ENCODE measurements at regions not wholly inside any gene's neighbourhood (a gene's known extent, or its start where the extent isn't known, plus 50 kb on each side); places are given as distances from the start of the nearest gene placed in this dataset.

GRCh38 chr6:26267083-26267589 is 97.9 kb upstream of the BTN3A2 start:
- 91 to 96% (median 93%) methylated on average over 3 of the region's 3 CpGs for WGBS, 3 donors
- intact Hi-C loops (cut with DNase I) = no loop called here
- TF ChIP-seq CTCF (IDR thresholded peaks at IDR 0.05) = no peak
- DNase-seq (no peak), ATAC-seq (no peak)
- Histone ChIP-seq H3K27ac (no peak overlapping the region), H3K27me3 (ENCODE audit: insufficient read depth in 3 of 3, low read length in 2 of 3) (peaks cover 0 to 30% (median 16%) of the 10 kb centered on the region in 3 donors), H3K9me3 (no peaks in the 10 kb centered on the region), H3K4me1 (no peaks in the 10 kb centered on the region), H3K4me3 (no peak overlapping the region), H3K36me3 (ENCODE audit: insufficient read depth in 1 of 2, low read depth in 1 of 2) (no peaks in the 10 kb centered on the region)

DNA sequence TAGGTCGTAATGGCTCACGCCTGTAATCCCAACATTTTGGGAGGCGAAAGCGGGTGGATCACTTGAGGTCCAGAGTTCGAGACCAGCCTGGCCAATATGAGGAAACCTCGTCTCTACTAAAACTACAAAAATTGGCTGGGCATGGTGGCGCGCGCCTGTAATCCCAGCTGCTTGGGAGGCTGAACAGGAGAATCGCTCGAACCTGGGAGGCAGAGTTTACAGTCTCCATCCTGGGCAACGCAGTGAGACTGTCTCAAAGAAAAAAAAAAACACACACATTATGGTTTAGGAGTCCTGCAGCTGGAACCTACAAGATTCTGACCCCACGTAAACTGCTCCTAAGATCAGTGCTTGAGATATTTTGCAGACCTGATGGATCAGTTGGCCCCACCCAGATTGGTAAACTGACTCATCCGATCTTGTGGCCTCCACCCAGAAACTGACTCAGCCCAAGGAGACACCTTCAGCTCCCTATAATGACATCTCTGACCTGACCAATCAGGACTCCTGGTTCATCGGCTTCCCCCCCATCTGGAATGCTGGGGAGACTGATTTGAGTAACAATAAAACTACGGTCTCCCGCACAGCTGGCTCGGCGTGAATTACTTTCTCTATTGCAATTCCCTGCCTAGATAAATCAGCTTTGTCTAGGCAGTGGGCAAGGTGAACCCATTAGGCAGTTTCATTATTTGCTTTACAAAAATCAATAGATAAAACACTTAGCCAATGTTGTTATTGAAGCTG is 96.2 kb upstream of the BTN3A2 start:
- no peak overlapping the region for H3K27ac ChIP-seq
- TF ChIP-seq CTCF (IDR thresholded peaks at IDR 0.05) = no peak
- no peak for DNase-seq
- no peak overlapping the region for H3K4me3 ChIP-seq
- H3K9me3 ChIP-seq = no peaks in the 10 kb centered on the region
- intact Hi-C loops (cut with DNase I) = no loop called here
- H3K4me1 ChIP-seq = peaks cover 5% of the 10 kb centered on the region
- peaks cover 0 to 47% (median 28%) of the 10 kb centered on the region in 3 donors for H3K27me3 ChIP-seq (ENCODE audit: insufficient read depth in 3 of 3, low read length in 2 of 3)
- WGBS, 3 donors = 85 to 88% (median 87%) methylated on average over 19 of the region's 19 CpGs
- H3K36me3 ChIP-seq (ENCODE audit: insufficient read depth in 1 of 2, low read depth in 1 of 2) = no peaks in the 10 kb centered on the region
- ATAC-seq = no peak

GRCh38 chr6:26269531-26270485 is 95.2 kb upstream of the BTN3A2 start:
- no peak overlapping the region for H3K4me3 ChIP-seq
- intact Hi-C loops (cut with DNase I) = loop anchor here in 1 of 2 donors (5.0 kb wide), 2 partner anchors 38 to 73 kb away; a partner anchor contains a TSS
- peaks cover 8% of the 10 kb centered on the region for H3K4me1 ChIP-seq
- peaks cover 0 to 57% (median 28%) of the 10 kb centered on the region in 3 donors for H3K27me3 ChIP-seq (ENCODE audit: insufficient read depth in 3 of 3, low read length in 2 of 3)
- ATAC-seq (no peak), DNase-seq (no peak)
- TF ChIP-seq CTCF (IDR thresholded peaks at IDR 0.05) = no peak
- no peak overlapping the region for H3K27ac ChIP-seq
- H3K9me3 ChIP-seq = no peaks in the 10 kb centered on the region
- no peaks in the 10 kb centered on the region for H3K36me3 ChIP-seq (ENCODE audit: insufficient read depth in 1 of 2, low read depth in 1 of 2)
- 39 to 51% (median 47%) methylated on average over 4 of the region's 4 CpGs for WGBS, 3 donors

GRCh38 chr6:26270486-26270861 is 94.5 kb upstream of the BTN3A2 start:
- no peak for ATAC-seq
- intact Hi-C loops (cut with DNase I) = loop anchor here in 1 of 2 donors (5.0 kb wide), 2 partner anchors 38 to 73 kb away; a partner anchor contains a TSS
- TF ChIP-seq CTCF (IDR thresholded peaks at IDR 0.05) = no peak

More at GRCh38 chr6:26270486-26270861, 94.5 kb upstream of the BTN3A2 start:
- peaks cover 0 to 63% (median 28%) of the 10 kb centered on the region in 3 donors for H3K27me3 ChIP-seq (ENCODE audit: insufficient read depth in 3 of 3, low read length in 2 of 3)
- WGBS, 3 donors = 34 to 37% (median 35%) methylated on average over 10 of the region's 10 CpGs
- no peaks in the 10 kb centered on the region for H3K9me3 ChIP-seq
- DNase-seq = no peak
- H3K4me3 ChIP-seq = no peak overlapping the region
- no peak overlapping the region for H3K27ac ChIP-seq
- H3K4me1 ChIP-seq = peaks cover 8% of the 10 kb centered on the region
- H3K36me3 ChIP-seq (ENCODE audit: insufficient read depth in 1 of 2, low read depth in 1 of 2) = no peaks in the 10 kb centered on the region

All from psoas muscle (tissue), 7 donors.